A549 (cell line): ENCODE measurements at regions not wholly inside any gene's neighbourhood (a gene's known extent, or its start where the extent isn't known, plus 50 kb on each side); places are given as distances from the start of the nearest gene placed in this dataset.

Experiments
- ATAC-seq, 2 experiments: fragments of 200-7000 bp in 1 of 2; fragments of >200 bp in 1 of 2; cut with Nextera tagmentation in 1 of 2; cut with Tn5 transposase in 1 of 2; 3 replicates each; pipeline versions ENCODE4 v1.8.0 to v1.9.1; 2018 to 2020; ENCODE audit warnings: mild to moderate bottlenecking in 1 of 2, moderate library complexity in 1 of 2
- CTCF ChIA-PET: fragments of 300-600 bp; sonication (Branson Sonifier 250); formaldehyde crosslinking; extraction: SDS; loops from one replicate; lab custom pipeline; 2021; ENCODE audit warnings: antibody characterized with exemption, inconsistent platforms; lab: Yijun Ruan, JAX
- POLR2A ChIA-PET: fragments of 350-600 bp; formaldehyde crosslinking; extraction: SDS; loops from one replicate; lab custom pipeline; 2021; ENCODE audit warnings: antibody characterized with exemption, inconsistent platforms; lab: Yijun Ruan, JAX
- DNase-seq, 2 experiments: peaks; one replicate each; pipeline versions ENCODE4 v3.0.0 to v3.0.0-alpha.2; 2011 to 2016; ENCODE audit warnings: low read depth in 1 of 2, low spot score in 1 of 2
- FAIRE-seq: peaks from 2 replicates; lab custom pipeline; 2011; peaks lifted over from hg19 to GRCh38; lab: Jason Lieb, UNC
- H3K27ac ChIP-seq, 2 experiments: fragments of >200 bp; sonication (Bioruptor Twin); formaldehyde crosslinking; 3 replicates each; pipeline ENCODE4 v1.5.1; 2016 to 2017
- H3K4me1 ChIP-seq: fragments of >200 bp; sonication (Bioruptor Twin); formaldehyde crosslinking; 3 replicates; pipeline ENCODE4 v1.6.1; 2016
- H3K4me2 ChIP-seq: fragments of >200 bp; sonication (Bioruptor Twin); formaldehyde crosslinking; 3 replicates; pipeline ENCODE4 v1.6.1; 2016
- H3K4me3 ChIP-seq: fragments of >200 bp; sonication (Bioruptor Twin); formaldehyde crosslinking; 3 replicates; pipeline ENCODE4 v1.5.1; 2016
- H3K9me3 ChIP-seq: fragments of >200 bp; sonication (Bioruptor Twin); formaldehyde crosslinking; 3 replicates; pipeline ENCODE4 v1.6.1; 2016
- CBX2 ChIP-seq: fragments of 200-600 bp; sonication (generic); IDR thresholded peaks from 2 replicates; pipeline ENCODE4 v1.6.1; 2016; ENCODE audit warnings: low read depth, mild to moderate bottlenecking, borderline replicate concordance
- CHD2 ChIP-seq: fragments of 150-350 bp; IDR thresholded peaks from 2 replicates; pipeline ENCODE4 v1.6.1; 2014; ENCODE audit warnings: low read length; ENCODE audit not compliant: partially characterized antibody
- CHD4 ChIP-seq: fragments of 200-600 bp; sonication (generic); IDR thresholded peaks from 2 replicates; pipeline ENCODE4 v1.6.1; 2016; ENCODE audit warnings: antibody characterized with exemption, mild to moderate bottlenecking, borderline replicate concordance
- EHF ChIP-seq: fragments of 250-450 bp; sonication (Bioruptor Pico); IDR thresholded peaks from 2 replicates; pipeline ENCODE4 v1.5.0; 2020; ENCODE audit warnings: mild to moderate bottlenecking
- ESRRA ChIP-seq: fragments of 150-350 bp; IDR thresholded peaks from 2 replicates; pipeline ENCODE4 v1.6.1; 2014; ENCODE audit warnings: mild to moderate bottlenecking, low read length, borderline replicate concordance
- FOSL2 ChIP-seq, 2 experiments: fragments of 450-650 bp in 1 of 2; fragments of >200 bp in 1 of 2; sonication (Bioruptor Twin) in 1 of 2; formaldehyde crosslinking; IDR thresholded peaks; 2 replicates each; pipeline versions ENCODE4 v1.5.0 to v1.6.1; 2016 to 2020; ENCODE audit warnings: mild to moderate bottlenecking in 1 of 2, moderate library complexity in 1 of 2
- FOXS1 ChIP-seq: fragments of 250-450 bp; sonication (Bioruptor Pico); IDR thresholded peaks from 2 replicates; pipeline ENCODE4 v1.5.0; 2020; ENCODE audit warnings: mild to moderate bottlenecking, moderate library complexity
- HDAC2 ChIP-seq: fragments of 200-600 bp; sonication (generic); IDR thresholded peaks from 2 replicates; pipeline ENCODE4 v1.6.1; 2016
- HEYL ChIP-seq: fragments of 250-450 bp; sonication (Bioruptor Pico); IDR thresholded peaks from 2 replicates; pipeline ENCODE4 v1.8.0; 2021; ENCODE audit warnings: mild to moderate bottlenecking, moderate library complexity
- HOXB13 ChIP-seq: fragments of 250-450 bp; sonication (Bioruptor Pico); IDR thresholded peaks from 2 replicates; pipeline ENCODE4 v1.5.0; 2020; ENCODE audit warnings: low read depth, mild to moderate bottlenecking, moderate library complexity
- HOXB5 ChIP-seq: fragments of 250-450 bp; sonication (Bioruptor Pico); IDR thresholded peaks from 2 replicates; pipeline ENCODE4 v1.5.0; 2020; ENCODE audit warnings: mild to moderate bottlenecking, moderate library complexity
- JUN ChIP-seq, 2 experiments: fragments of >200 bp; sonication (Bioruptor Twin); formaldehyde crosslinking; IDR thresholded peaks; 2 replicates in 1 of 2; 3 replicates in 1 of 2; pipeline ENCODE4 v1.6.1; 2016 to 2017
- JUNB ChIP-seq: fragments of >200 bp; sonication (Bioruptor Twin); formaldehyde crosslinking; IDR thresholded peaks from 2 replicates; pipeline ENCODE4 v1.6.1; 2016
- KDM1A ChIP-seq: fragments of 200-600 bp; sonication (generic); IDR thresholded peaks from 2 replicates; pipeline ENCODE4 v1.6.1; 2016; ENCODE audit warnings: low read depth, mild to moderate bottlenecking
- KDM5A ChIP-seq: fragments of 200-600 bp; sonication (generic); IDR thresholded peaks from 2 replicates; pipeline ENCODE4 v1.6.1; 2016; ENCODE audit warnings: antibody characterized with exemption, mild to moderate bottlenecking
- MAFK ChIP-seq: fragments of 450-650 bp; IDR thresholded peaks from 2 replicates; pipeline ENCODE4 v1.6.1; 2014; ENCODE audit not compliant: partially characterized antibody
- NFE2L2 ChIP-seq: fragments of 150-350 bp; conservative IDR thresholded peaks from 2 replicates; pipeline ENCODE4 v1.6.1; 2014; ENCODE audit warnings: low read length
- POLR2AphosphoS2 ChIP-seq: conservative IDR thresholded peaks from 2 replicates; pipeline ENCODE4 v1.6.1; 2012; ENCODE audit warnings: low read length, improper control_type of control experiment, inconsistent platforms
- RAD21 ChIP-seq, 2 experiments: fragments of >200 bp in 1 of 2; sonication (Bioruptor Twin) in 1 of 2; formaldehyde crosslinking in 1 of 2; IDR thresholded peaks in 1 of 2; conservative IDR thresholded peaks in 1 of 2; 2 replicates in 1 of 2; 3 replicates in 1 of 2; pipeline ENCODE4 v1.6.1; 2012 to 2018; ENCODE audit warnings: inconsistent platforms in 1 of 2
- RFX5 ChIP-seq: fragments of 450-650 bp; IDR thresholded peaks from 2 replicates; pipeline ENCODE4 v1.7.1; 2014; ENCODE audit warnings: antibody characterized with exemption, mild to moderate bottlenecking, moderate library complexity
- RNF2 ChIP-seq: fragments of 200-600 bp; sonication (generic); IDR thresholded peaks from 2 replicates; pipeline ENCODE4 v1.6.1; 2016; ENCODE audit warnings: low read depth, mild to moderate bottlenecking, antibody characterized with exemption, moderate library complexity, borderline replicate concordance
- SMC3 ChIP-seq: fragments of >200 bp; sonication (Bioruptor Twin); formaldehyde crosslinking; IDR thresholded peaks from 3 replicates; pipeline ENCODE4 v1.6.1; 2018; ENCODE audit warnings: inconsistent platforms
- TFCP2L1 ChIP-seq: fragments of 250-450 bp; sonication (Bioruptor Pico); IDR thresholded peaks from 2 replicates; pipeline ENCODE4 v1.5.0; 2021; ENCODE audit warnings: mild to moderate bottlenecking
- ZNF302 ChIP-seq: fragments of 250-450 bp; sonication (Bioruptor Pico); IDR thresholded peaks from 2 replicates; pipeline ENCODE4 v1.9.0; 2021; ENCODE audit warnings: inconsistent platforms, mild to moderate bottlenecking, moderate library complexity
- ZSCAN20 ChIP-seq: fragments of 250-450 bp; sonication (Bioruptor Pico); IDR thresholded peaks from 2 replicates; pipeline ENCODE4 v1.8.0; 2022; ENCODE audit warnings: mild to moderate bottlenecking, moderate library complexity
- WGBS: methylation state at CpG from one replicate; pipeline ENCODE4 v1.1.6; 2017; ENCODE audit errors: missing lambda C conversion rate; 5-methylcytosine and 5-hydroxymethylcytosine counted together
- TF ChIP-seq, protein P1 (sequence below): fragments of 250-450 bp; sonication (Bioruptor Pico); IDR thresholded peaks from 2 replicates; pipeline ENCODE4 v1.5.0; 2021; ENCODE audit warnings: mild to moderate bottlenecking, moderate library complexity, borderline replicate concordance
- TF ChIP-seq, protein P2 (sequence below): fragments of 200-600 bp; sonication (generic); IDR thresholded peaks from 2 replicates; pipeline ENCODE4 v1.6.1; 2016; ENCODE audit warnings: antibody characterized with exemption, mild to moderate bottlenecking, moderate library complexity
- TF ChIP-seq, protein P3 (sequence below): IDR thresholded peaks from 2 replicates; pipeline ENCODE4 v1.6.1; 2012; ENCODE audit warnings: low read depth, borderline replicate concordance
- TF ChIP-seq, protein P4 (sequence below): fragments of >200 bp; sonication (Bioruptor Twin); formaldehyde crosslinking; IDR thresholded peaks from 3 replicates; pipeline ENCODE4 v1.6.1; 2016

DNA sequence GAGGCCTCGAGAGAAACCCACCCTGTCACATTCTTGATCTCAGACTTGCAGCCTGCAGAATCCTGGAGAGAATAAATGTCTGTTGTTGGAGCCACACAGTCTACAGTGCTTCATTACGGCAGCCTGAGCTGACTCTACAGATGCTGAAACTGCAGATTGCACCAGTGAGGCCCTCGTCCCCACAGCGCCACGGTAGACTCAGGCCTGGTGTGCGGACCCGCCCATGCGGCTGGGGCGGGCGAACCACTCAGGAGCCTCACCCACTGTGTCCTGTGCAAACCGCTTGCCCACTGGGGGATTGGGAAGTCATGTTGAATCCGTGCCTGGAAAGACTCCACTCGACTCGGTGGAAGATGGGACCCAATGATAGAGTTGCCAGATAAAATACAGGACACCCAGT, 125.2 kb upstream of the COPS8 start (continued):
- TF ChIP-seq ZNF302 (CRISPR knock-in tag) (no peak), SMC3 (no peak)

DNA sequence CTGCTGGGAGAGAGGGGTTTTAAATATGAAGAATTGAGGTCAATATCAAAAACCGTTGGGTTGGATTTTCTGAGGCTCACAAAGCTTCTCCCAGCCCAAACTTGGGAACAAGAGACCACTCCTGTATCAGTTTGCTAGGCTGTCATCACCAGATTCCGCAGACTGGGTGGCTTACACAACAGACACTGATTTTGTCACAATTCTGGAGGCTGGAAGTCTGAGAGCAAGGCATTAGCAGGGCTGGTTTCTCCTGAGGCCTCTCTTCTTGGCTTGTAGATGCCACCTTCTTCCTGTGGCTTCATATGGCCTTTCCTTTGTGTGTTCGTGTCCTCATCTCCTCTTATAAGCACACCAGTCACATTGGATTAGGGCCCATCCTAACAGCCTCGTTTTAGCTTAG, 122.9 kb upstream of the COPS8 start:
- CTCF ChIA-PET: no interaction called here

DNA sequence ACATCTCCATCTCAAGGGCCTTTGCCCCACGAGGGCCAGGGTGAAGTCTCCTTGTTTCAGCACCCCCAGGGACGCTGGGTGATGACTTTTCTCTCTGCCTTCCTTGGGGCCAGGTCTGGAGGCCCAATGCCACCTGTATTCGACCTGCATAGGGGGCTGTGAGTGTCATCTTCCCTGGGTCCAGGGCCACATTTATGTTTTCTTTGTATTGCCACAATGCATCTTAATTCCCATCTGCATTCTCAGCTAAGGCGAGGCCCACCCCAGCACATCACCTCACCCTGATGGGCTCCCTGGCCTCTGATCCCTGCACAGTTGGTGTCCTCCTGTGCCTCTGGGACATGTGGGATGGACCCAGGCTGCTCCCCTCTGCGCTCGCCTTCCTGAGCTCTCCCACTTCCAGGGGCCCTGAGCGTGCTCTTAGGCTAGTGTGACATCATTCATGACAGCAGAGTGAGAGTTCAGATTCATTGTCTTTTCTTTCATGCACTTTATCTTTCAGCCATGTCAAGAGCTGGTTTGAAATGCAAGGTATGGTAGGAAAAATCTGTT, 122.0 kb upstream of the COPS8 start:
- POLR2A ChIA-PET: no interaction called here
- Histone ChIP-seq H3K4me1 (no peaks in the 10 kb centered on the region), H3K9me3 (no peaks in the 10 kb centered on the region), H3K4me3 (no peak overlapping the region), H3K27ac (no peak overlapping the region), H3K4me2 (no peak overlapping the region)
- no peak for ATAC-seq
- no peak for TF ChIP-seq JUNB
- TF ChIP-seq HEYL: no peak
- no peak for TF ChIP-seq RNF2
- no peak for TF ChIP-seq KDM1A
- TF ChIP-seq, protein P1, sequence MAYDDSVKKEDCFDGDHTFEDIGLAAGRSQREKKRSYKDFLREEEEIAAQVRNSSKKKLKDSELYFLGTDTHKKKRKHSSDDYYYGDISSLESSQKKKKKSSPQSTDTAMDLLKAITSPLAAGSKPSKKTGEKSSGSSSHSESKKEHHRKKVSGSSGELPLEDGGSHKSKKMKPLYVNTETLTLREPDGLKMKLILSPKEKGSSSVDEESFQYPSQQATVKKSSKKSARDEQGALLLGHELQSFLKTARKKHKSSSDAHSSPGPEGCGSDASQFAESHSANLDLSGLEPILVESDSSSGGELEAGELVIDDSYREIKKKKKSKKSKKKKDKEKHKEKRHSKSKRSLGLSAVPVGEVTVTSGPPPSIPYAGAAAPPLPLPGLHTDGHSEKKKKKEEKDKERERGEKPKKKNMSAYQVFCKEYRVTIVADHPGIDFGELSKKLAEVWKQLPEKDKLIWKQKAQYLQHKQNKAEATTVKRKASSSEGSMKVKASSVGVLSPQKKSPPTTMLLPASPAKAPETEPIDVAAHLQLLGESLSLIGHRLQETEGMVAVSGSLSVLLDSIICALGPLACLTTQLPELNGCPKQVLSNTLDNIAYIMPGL (CRISPR knock-in tag): no peak
- no peak for TF ChIP-seq CHD4
- TF ChIP-seq KDM5A: no peak
- no peak for TF ChIP-seq FOXS1
- no peak for TF ChIP-seq HOXB13 (CRISPR knock-in tag)
- no peak for TF ChIP-seq ZSCAN20 (CRISPR knock-in tag)
- TF ChIP-seq HOXB5 (CRISPR knock-in tag): no peak
- TF ChIP-seq NFE2L2: no peak
- TF ChIP-seq POLR2AphosphoS2: no peak
- no peak for TF ChIP-seq TFCP2L1
- no peak for TF ChIP-seq CHD2
- no peak for TF ChIP-seq HDAC2
- TF ChIP-seq, protein P2, sequence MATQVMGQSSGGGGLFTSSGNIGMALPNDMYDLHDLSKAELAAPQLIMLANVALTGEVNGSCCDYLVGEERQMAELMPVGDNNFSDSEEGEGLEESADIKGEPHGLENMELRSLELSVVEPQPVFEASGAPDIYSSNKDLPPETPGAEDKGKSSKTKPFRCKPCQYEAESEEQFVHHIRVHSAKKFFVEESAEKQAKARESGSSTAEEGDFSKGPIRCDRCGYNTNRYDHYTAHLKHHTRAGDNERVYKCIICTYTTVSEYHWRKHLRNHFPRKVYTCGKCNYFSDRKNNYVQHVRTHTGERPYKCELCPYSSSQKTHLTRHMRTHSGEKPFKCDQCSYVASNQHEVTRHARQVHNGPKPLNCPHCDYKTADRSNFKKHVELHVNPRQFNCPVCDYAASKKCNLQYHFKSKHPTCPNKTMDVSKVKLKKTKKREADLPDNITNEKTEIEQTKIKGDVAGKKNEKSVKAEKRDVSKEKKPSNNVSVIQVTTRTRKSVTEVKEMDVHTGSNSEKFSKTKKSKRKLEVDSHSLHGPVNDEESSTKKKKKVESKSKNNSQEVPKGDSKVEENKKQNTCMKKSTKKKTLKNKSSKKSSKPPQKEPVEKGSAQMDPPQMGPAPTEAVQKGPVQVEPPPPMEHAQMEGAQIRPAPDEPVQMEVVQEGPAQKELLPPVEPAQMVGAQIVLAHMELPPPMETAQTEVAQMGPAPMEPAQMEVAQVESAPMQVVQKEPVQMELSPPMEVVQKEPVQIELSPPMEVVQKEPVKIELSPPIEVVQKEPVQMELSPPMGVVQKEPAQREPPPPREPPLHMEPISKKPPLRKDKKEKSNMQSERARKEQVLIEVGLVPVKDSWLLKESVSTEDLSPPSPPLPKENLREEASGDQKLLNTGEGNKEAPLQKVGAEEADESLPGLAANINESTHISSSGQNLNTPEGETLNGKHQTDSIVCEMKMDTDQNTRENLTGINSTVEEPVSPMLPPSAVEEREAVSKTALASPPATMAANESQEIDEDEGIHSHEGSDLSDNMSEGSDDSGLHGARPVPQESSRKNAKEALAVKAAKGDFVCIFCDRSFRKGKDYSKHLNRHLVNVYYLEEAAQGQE: no peak
- no peak for DNase-seq
- 43% methylated on average over 6 of the region's 7 CpGs for WGBS
- FAIRE-seq: no peak
- CTCF ChIA-PET: no interaction called here

More for the DNA sequence above, 122.9 kb upstream of the COPS8 start:
- POLR2A ChIA-PET: no interaction called here
- ATAC-seq (no peak), FAIRE-seq (no peak), DNase-seq (no peak)
- Histone ChIP-seq H3K4me1 (no peaks in the 10 kb centered on the region), H3K4me2 (no peak overlapping the region), H3K4me3 (no peak overlapping the region), H3K9me3 (no peaks in the 10 kb centered on the region), H3K27ac (no peak overlapping the region)
- WGBS: 38% methylated on average over 4 of the region's 4 CpGs
- TF ChIP-seq NFE2L2 (no peak), KDM5A (no peak), CHD2 (no peak), RFX5 (no peak), ESRRA (no peak), HOXB13 (CRISPR knock-in tag) (no peak), ZNF302 (CRISPR knock-in tag) (no peak), TFCP2L1 (no peak), RNF2 (no peak), RAD21 (conservative IDR thresholded peaks at IDR 0.05 in 1 of 2, IDR thresholded peaks at IDR 0.05 in 1 of 2) (no peak), MAFK (no peak), EHF (CRISPR knock-in tag) (no peak), FOSL2 (IDR thresholded peaks at IDR 0.05) (no peak), FOSL2 (CRISPR knock-in tag; IDR thresholded peaks at IDR 0.05) (no peak), KDM1A (no peak), JUN (IDR thresholded peaks at IDR 0.05) (no peak), ZSCAN20 (CRISPR knock-in tag) (no peak), CBX2 (no peak), HOXB5 (CRISPR knock-in tag) (no peak)
- TF ChIP-seq, protein P3, sequence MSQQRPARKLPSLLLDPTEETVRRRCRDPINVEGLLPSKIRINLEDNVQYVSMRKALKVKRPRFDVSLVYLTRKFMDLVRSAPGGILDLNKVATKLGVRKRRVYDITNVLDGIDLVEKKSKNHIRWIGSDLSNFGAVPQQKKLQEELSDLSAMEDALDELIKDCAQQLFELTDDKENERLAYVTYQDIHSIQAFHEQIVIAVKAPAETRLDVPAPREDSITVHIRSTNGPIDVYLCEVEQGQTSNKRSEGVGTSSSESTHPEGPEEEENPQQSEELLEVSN: no peak
- TF ChIP-seq, protein P4, sequence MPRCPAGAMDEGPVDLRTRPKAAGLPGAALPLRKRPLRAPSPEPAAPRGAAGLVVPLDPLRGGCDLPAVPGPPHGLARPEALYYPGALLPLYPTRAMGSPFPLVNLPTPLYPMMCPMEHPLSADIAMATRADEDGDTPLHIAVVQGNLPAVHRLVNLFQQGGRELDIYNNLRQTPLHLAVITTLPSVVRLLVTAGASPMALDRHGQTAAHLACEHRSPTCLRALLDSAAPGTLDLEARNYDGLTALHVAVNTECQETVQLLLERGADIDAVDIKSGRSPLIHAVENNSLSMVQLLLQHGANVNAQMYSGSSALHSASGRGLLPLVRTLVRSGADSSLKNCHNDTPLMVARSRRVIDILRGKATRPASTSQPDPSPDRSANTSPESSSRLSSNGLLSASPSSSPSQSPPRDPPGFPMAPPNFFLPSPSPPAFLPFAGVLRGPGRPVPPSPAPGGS: no peak
